ENCODE measurements at regions not wholly inside any gene's neighbourhood (a gene's known extent, or its start where the extent isn't known, plus 50 kb on each side); places are given as distances from the start of the nearest gene placed in this dataset.

DNA sequence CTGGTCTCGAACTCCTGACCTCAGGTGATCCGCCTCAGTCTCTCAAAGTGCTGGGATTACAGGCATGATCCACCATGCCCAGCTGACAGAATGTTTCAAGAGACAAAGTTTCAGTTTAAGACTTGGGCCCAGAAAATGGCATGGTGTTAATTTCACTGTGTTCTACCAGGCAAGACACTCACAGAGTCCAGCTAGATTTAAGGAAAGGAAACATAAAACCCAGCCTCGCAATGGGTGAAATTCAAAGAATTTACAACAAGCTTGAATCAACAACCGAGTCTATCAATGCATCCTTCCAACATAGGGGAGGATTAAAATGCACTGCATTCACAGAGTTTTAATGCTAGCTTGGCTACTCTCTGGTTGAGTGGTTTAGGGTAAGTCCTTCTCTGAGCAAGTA, 764.0 kb downstream of the XPNPEP1 start:
- TF ChIP-seq, protein P1, sequence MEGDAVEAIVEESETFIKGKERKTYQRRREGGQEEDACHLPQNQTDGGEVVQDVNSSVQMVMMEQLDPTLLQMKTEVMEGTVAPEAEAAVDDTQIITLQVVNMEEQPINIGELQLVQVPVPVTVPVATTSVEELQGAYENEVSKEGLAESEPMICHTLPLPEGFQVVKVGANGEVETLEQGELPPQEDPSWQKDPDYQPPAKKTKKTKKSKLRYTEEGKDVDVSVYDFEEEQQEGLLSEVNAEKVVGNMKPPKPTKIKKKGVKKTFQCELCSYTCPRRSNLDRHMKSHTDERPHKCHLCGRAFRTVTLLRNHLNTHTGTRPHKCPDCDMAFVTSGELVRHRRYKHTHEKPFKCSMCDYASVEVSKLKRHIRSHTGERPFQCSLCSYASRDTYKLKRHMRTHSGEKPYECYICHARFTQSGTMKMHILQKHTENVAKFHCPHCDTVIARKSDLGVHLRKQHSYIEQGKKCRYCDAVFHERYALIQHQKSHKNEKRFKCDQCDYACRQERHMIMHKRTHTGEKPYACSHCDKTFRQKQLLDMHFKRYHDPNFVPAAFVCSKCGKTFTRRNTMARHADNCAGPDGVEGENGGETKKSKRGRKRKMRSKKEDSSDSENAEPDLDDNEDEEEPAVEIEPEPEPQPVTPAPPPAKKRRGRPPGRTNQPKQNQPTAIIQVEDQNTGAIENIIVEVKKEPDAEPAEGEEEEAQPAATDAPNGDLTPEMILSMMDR (IDR thresholded peaks at IDR 0.05) = no peak
- TF ChIP-seq POLR2A (IDR thresholded peaks at IDR 0.05) (no peak), POLR2AphosphoS5 (IDR thresholded peaks at IDR 0.05) (no peak)

Data from upper lobe of left lung (tissue), 4 donors.